Islet precursor cell (in vitro differentiated cells): ENCODE measurements at regions not wholly inside any gene's neighbourhood (a gene's known extent, or its start where the extent isn't known, plus 50 kb on each side); places are given as distances from the start of the nearest gene placed in this dataset.
"Not testable (repeated sequence)": the region's sequence is repeated elsewhere in the genome, so short reads cannot be mapped to it uniquely, and the experiment has no call there.

ENCODE experiments used
- DNase-seq: peaks from one replicate; pipeline ENCODE4 v3.0.0-alpha.2; 2018

DNA sequence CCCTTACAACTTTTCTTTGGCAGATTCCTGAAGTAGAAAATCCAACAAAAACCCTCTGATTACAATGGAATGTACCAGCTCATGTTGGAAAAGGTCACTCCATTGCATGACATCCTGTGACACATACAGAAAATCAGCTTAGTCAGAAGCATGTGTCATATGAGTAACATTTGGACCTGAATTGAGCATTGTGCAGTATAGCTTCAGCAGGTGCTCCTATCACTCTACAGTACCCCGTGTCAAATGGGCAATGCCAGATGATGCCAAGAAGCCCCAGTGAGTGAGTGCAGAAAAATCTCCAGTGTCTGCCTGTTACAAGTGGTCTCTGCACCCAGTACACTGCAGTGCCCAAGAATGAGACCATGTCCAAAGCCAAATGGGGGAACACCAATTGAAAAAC is 129.7 kb upstream of the RUNX1 start:
- no peak for DNase-seq

DNA sequence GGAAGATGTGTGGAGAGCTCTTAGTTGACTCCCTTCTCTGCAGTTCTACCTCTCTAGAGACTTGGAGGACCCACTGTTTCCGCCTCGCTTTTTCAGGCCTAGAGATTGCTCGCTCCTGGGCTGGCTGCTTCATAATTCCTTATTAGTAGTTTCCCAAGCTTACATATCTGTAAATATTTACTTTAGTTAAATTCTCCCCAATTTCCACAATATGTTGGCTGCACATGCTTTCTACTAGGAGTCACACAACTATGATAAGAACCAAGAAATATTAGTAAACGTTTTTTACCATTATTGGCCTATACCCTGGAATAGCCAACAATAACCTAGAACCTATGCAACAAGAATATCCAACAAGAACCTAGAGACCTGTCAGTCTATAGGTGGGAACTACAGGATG is 129.0 kb upstream of the RUNX1 start:
- DNase-seq = no peak

DNA sequence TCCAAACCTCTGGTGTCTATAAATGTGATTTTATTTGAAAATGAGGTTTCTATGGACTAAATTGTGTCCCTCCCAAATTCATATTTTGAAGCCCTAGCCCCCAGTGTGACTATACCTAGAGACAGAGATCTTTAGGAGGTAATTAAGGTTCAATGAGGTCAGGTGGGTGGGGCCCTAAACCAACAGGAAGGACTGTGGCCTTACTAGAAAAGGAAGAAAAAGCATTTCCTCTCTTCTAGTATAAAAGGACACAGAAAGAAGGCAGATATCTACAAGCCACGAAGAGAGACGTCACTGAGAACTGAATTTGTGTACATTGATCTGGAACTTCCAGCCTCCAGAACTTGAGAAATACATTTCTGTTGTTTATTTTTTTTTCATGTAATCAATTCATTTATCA is 123.1 kb upstream of the RUNX1 start:
- DNase-seq = no peak

DNA sequence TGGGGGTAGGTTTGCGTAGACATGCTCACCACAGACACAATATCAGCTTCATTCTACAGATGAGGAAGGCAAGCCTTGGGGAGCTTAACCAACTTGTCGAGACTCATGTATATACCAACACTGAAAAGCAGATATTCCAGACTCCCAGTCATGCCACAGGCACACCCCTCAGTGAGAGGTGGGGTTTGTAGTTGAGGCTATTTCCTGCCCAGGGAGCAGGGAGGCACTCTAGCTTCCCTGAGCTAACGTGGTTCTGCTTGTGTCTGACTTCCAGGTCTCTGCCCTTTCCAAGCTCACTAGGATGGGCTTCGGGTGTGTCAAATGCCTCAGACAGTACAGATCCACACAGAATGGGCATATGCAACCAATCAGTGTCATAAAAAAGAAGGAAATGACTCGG is 122.3 kb upstream of the RUNX1 start:
- DNase-seq = no peak

DNA sequence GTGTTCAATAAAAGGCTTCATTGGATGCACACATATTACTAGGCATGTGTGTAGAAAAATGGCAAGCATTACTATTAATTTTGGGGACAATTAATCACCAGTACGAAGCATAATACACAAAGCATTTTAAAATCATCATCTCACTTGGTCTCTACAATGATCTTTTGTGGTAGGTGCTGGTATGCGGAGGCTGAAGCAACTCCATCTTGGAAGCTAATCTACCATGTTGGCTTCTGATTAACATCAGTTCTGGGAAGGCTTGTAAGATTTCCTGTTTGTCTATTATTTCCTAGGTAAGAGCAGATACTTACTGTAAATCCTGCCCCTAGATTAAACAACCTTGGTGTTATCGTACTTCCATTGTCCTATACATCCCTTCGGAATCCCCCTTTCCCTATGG is 121.7 kb upstream of the RUNX1 start:
- no peak for DNase-seq

DNA sequence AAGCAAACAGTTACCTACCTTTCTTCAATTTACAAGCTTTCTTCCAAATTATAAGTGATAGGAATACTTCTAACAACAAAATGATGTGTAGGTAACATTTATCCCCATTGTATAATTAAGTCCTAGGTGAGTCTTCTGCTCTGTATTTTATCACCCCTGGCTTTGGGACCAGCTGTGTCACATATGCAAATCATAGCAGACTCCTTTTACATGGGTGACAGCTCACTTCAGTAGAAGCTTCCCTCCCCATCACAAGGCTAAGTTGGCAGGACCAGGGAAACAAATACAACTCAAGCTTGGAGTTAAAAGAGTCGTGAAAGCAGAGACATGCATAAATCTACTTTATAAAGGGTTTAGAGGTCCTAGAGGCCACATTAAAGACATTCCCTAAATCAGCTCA is 121.1 kb upstream of the RUNX1 start:
- no peak for DNase-seq

DNA sequence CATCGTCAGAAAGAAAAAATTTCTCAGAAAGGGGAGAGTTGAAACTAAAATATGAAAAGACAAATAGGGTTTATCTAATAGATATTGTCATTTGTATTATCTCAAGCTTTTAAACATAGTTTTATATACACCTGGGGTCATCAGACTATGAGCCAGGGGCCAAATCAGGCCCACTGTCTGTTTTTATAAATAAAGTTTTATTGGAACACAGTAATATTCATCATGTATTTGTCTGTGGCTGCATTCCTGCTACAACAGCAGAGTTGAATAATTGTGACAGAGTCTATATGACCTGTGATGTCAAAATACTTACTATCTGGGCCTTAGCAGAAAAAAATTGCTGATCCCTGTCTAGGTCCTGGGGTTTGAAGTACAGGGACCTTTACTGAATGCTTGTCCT is 120.5 kb upstream of the RUNX1 start:
- no peak for DNase-seq

DNA sequence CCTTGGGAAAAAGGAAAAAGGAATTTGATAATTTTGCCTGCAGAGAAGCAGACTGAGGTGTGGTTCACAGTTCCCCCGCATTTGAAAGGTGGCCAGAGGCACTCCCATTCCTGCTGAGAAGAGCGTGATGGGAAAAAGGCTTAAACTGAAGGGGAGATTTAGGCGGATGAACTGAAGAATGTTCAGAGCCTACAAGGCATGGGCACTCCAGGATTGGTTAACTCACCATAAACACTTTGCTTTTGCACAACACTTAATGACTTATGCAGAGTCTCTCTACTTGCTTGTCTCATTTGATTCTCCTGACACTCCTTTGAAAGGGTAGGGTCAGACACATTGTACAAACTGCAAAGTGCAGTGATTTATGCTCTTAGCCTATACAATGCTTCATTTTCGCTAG is 119.6 kb upstream of the RUNX1 start:
- no peak for DNase-seq

DNA sequence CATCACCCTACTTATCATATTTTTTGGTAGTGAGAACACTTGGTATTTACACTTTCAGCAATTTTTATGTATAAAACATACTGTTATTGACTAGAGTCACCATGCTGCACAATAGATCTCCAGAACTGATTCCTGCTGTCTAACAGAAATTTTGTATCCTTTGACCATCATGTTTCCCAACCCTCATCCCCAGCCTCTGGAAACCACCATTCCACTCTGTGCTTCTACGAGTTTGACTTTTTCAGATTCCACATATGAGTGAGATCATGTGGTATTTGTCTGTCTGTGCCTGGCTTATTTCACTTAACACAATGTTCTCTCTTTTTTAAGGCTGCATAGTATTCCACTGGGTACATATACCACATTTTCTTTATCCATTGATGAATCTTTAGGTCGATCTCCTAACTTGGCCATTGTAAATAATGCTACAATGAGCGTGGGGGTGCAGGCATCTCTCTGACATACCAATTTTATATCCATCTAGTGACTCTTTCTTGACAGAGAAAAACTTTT is 115.9 kb upstream of the RUNX1 start:
- no peak for DNase-seq

DNA sequence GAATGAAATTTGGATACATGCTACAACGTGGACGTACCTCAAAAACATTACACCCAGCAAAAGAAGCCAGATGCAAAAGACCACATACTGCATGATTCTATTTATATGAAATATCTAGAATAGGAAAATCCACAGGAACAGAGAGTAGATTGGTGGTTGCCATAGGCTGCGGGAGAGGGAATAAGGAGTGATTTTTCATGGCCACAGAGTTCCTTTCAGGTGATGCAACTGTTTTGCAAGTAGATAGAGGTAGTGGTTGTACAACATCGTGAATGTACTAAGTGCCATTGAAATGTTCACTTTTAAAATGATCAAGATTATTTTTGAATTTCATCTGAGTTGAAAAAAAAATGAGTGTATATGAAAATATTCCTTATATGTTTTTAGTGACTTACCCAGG is 115.3 kb upstream of the RUNX1 start:
- DNase-seq = no peak

DNA sequence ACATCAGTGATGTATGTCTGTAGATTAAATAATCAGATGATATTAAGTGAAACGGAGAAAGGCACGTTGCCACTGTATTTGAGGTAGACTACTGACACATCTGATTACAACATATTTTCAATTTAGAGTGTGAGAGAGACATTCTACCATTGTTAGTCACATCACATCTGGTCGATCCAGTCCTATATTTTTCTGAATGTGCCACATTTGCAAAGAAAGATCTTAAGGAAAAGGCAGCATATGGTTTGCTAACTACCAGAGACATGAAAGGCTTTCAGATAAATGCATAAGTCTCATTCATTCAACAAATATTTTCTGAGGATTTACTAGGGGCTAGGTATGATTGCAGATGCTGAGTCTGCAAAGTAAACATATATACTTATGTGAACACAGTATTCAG is 114.3 kb upstream of the RUNX1 start:
- DNase-seq = no peak

DNA sequence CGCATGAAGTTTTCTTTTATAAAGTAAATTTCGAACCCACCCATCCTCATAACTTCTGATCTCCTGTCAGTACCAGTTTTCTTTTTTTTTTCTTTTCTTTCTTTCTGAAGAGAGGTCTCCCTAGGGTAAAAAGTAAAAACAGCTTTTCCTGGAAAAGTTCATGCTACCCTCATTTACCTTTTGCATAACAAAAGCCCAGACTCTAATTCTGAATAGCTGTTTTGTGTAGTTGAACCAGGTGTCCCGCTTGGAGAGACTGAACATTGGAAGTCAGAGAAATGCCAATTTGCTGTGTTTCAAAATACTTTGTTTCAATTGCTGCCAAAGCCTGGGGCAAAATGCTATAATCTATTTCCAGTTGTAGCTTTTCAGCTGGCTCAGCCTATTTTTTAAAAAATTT is 113.7 kb upstream of the RUNX1 start:
- DNase-seq = no peak

DNA sequence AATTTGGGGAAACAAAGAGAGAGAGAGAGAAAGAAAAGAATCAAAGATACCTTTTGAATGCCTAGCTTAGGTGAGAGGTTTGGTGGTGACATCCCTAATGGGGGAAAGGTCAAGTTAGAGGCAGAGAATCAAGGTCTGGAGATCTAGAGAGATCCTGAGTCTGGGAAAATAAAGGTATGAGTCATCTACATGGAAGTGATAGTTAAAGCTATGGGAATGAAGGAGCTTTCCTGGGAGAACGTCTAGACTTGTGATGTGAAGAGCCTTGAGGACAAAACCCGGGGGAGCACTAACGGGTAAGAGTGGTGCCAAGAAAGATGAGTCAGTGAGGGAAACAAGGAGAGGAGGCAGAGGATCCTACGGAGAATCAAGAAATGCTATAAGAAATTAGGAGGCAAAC is 110.8 kb upstream of the RUNX1 start:
- DNase-seq = peak; percentile 77

DNA sequence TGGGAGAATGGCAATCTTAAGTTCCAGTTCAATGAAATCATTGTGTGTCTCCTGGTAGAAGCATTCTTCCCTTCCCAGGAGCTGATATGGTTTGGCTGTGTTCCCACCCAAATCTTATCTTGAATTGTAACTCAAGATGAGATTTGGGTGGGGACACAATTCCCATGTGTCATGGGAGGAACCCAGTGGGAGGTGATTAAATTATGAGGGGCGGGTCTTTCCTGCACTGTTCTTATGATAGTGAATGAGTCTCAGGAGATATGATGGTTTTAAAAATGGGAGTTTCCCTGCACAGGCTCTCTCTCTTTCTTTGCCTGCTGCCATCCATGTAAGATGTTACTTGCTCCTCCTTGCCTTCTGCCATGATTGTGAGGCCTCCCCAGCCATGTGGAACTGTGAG is 108.3 kb upstream of the RUNX1 start:
- DNase-seq = not testable (repeated sequence)

DNA sequence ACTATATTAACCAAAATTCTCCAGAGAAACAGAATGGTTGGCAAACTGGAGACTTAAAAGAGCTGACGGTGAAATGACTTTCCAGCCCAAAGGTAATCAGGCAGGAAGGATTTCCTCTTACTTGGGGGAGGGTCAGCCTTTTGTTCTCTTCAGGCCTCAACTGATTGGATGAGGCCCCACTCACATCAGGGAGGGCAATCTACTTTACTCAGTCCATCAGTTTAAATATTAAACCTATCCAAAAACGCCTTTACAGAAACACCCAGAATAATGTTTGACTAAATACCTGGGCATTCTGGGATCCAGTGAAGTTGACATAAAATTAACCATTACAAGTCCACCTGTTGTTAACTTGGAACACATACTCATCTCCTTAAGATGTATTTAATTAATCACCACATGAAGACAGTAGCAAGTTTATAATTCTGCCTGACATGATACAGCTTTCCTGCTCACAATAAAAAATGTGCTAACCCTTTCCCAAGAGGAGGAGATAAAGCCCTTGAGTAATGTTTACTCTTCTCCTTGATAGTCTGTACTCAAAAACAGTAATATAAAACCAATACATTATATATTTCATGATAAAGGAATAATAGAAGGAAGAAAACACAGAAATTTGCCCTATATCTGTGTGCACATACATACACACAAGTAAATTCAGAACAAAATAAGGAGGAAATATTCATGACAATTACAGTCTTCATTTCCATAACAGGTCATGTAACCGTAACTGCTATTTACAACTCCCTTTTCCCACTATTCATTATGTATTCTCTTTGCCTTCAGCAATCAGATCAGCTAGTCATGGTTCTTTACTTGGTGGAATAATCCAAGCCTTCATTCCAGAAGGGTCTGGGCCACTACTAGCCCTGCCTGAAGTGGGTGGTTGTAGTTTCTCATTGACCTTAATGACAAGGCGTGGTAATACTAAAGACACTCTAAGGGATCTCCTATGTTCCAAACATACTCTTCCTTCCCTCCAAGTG is 107.5 kb upstream of the RUNX1 start:
- no peak for DNase-seq

DNA sequence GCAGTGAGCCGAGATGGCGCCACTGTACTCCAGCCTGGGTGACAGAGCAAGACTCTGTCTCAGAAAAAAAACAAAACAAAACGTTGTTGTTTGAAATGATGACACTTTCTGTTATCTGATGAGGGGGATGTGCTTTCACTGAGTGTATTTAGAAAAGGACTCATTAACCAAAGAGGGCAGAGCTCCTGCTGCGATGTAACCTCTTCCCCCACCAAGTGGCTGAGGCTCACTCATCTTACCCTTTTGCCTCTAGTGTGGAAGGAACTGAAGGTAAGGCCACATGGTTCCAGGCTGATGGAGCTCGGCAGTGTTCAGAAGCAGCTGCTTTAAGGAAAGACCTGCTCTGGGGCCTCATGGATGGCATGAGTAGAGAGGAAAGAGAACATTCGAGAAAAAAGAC is 105.7 kb upstream of the RUNX1 start:
- no peak for DNase-seq

DNA sequence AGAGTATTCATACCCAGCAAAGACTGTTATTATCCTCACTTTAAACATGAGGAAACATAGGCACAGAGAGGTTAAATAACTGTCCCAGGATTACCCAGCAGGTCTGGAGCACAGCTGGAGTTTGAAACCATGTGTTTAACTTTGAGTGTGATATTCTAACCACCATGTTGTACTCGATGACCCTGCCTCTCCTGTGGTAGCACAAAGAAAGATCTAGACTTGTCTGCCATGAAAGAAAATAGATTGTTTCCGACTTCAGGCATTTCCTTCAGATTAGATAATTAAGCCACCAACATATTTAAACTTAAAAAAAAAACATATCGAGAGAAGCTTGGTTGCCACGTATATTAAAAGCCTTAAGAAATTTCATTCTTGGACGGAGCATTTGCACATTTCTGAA is 104.6 kb upstream of the RUNX1 start:
- DNase-seq = no peak

DNA sequence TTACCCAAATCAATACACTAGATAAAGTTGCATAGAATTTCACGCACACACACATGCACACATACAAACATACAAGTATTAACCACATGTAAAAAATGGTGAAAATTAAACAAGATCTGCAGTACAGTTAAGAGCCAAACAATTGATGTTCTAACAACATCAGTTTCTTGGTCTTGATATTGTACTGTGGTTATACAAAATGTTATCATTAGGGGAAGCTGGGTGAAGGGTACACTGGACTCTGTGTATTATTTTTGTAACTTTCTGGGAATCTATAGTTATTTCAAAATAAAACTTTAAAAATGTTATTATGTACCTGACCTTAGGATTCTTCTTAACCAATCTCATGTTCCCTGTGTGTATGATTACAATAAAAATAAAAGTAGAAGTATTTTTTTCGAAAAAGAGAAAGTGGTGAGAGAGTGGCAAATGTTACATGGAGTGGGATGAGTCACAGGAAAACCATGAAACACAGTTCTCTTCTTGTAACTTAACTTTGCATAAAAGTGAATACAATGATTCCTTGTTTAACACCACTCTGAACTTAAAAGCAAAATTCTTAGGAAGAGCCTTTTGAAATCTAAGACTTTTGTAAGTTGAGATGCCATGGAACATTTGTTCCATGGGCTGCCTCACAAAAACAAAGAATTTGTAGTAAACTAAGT is 101.6 kb upstream of the RUNX1 start:
- DNase-seq = no peak

DNA sequence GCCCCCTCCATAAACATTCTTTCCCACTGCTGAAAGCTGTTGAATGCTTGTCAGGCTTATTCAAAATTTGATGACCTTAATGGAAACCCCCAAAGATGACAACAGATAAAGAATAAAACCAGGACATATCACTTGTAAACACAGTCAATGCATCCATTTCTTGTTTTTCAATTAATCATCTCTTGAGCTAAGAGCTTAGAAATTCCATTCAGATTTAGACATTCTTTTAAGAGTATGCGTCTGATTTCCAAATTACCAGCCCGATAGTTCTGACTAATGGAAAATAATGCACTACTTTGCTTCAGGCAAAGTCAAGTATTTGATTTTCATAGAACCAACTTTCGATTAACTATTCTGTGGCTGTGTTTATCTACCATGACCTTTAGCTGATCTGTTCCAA is 100.6 kb upstream of the RUNX1 start:
- no peak for DNase-seq

DNA sequence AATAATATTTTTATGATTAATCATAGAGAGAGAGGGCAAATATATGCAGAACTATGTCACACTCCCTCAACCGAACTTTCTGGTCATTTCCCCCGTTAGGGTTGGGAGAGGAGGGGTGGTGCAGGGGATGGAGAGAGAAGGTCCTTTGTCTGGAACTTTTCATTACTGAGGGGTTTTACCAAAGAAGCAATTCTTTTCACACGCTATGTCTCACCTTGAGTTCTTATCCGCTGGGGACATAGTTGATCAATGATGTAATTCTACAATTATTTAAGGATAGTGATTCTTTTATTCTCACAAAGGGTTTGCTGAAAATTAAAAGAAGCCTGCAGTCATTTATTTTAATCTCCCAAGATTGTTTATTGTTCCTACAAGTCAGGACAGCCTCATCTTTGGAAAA is 98.3 kb upstream of the RUNX1 start:
- DNase-seq = no peak

DNA sequence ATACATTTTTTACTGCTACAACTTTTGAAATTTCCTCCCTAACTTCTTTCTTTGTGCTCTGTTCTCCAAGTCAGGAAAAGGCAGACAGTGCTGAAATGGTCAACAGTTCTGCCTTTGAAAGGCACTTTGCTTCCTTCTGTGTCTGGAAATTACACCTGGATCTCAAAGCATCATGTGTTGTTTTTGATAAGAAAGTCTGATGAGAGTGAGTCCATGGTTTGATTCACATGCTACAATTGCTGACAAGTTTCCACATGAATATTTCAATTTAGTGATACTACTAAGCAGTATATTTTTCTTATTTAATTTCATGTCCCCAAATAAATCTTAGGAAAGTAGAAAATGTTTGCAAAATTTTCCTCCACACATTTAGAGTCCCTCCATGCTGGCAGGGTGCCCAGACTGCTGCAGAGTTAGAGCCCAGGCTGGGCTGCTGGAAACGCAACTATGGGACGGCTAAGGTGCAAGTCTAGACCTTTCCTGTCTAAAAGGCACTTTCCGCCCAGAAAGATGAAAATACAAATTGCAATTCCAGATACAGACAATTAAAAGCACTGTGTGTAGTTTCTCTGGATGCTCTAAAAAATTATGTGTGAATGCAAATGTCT is 96.6 kb upstream of the RUNX1 start:
- DNase-seq = no peak

DNA sequence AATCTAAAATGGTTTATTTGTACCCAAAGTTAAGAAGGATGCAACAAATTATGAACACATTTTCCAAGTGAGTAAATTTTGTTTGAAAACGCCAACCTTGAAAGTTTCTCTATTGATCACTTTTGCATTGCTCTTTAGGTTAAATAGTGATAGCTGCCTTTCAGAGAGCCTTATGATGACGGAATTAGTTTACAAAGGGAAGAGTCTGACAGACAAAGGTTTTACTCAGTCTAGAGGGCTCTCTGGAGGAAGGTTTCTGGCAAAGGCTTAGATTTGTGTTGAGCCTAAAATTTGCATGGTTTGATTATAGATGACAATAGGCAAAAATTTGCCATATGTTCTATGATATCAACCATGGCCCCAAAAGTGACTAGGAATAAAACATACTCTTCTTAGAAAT is 95.9 kb upstream of the RUNX1 start:
- DNase-seq = no peak

DNA sequence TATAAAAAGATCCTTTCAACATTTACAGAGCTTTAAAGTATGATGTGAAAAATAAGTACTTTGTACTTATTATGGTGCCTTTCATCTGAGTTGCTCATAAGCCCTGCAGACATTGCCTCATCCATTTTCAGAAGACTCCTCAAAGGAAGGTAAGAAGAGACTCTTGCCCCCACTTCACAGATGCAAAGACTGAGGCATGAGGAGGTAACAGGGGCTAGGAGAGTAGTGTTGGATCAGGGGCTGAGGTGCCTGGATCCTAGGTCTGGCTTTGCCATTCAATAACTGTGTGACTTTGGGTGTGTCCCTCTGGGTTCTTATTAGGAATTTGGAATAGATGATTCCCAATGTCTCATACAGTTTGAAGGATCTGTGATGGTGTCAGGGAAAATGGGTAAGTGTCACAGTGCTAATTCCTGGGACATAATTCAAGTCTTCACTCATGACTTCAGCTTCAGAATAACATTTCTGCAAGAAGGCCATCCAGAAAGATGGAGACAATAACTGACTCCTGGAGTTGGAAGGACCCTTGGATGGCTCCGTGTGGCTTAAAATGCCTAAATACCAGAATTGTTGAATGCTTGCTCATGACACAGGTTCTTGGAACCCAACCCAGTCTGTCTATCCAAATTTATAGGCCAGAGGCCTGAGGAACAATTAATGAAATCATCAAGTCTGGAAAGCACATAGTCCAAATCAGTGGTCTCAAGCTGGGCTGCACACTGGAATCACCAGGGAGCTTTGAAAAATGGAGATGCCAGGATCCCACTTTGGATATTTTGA is 93.1 kb upstream of the RUNX1 start:
- no peak for DNase-seq
